H7 (cell line): ENCODE measurements at regions not wholly inside any gene's neighbourhood (a gene's known extent, or its start where the extent isn't known, plus 50 kb on each side); places are given as distances from the start of the nearest gene placed in this dataset.

Source experiments
- DNase-seq: peaks from one replicate; pipeline ENCODE4 v3.0.0; 2012
- H3K27me3 ChIP-seq: 2 replicates; pipeline ENCODE4 v1.6.0; 2011; ENCODE audit warnings: mild to moderate bottlenecking, low read length; ENCODE audit not compliant: control insufficient read depth, insufficient read depth
- H3K36me3 ChIP-seq: replicated peaks from 2 replicates; pipeline ENCODE4 v1.5.1; 2011; ENCODE audit warnings: low read length; ENCODE audit not compliant: control insufficient read depth, insufficient read depth
- H3K4me3 ChIP-seq: 2 replicates; pipeline ENCODE4 v1.5.1; 2011; ENCODE audit warnings: low read depth, mild to moderate bottlenecking, control low read depth, low read length, moderate library complexity; ENCODE audit not compliant: insufficient read depth

GRCh38 chr2:215487002-215487372, 51.1 kb upstream of the FN1 start:
- no peak for DNase-seq
- H3K36me3 ChIP-seq = no peaks in the 10 kb centered on the region
- H3K4me3 ChIP-seq = no peak overlapping the region
- H3K27me3 ChIP-seq = no peaks in the 10 kb centered on the region

DNA sequence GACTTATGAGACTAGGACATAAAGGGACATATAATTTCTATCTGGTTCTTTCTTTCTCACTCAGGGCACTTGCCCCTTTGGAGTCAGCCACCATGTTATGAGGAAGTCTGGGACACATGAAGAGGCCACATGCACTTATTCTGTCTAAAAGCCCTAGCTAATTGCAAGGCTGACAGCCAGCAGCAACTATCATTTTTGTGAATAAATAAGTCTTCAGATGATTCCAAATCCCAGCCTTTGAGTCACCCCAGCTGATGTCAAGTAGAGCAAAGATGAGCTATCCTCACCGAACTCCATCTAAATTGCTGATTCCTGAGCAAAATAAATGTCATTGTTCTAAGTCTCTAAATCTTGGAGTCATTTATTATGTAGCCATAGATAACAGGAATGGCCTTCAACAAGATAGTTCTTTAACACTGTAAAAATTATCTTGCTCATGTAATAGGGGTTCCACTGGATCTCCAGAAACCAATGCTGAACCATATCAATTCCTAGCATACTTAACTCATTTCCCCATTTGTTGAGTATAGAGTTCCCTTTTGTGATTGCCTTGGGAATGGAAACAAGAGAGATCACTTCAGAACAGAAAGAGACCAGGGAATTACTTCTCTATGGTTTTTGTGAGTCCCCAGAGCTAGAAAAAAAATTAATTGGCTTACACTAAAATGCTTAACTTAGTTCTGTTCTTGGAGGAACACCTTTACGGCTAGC, 50.6 kb upstream of the FN1 start:
- Histone ChIP-seq H3K4me3 (no peak overlapping the region), H3K27me3 (no peaks in the 10 kb centered on the region), H3K36me3 (no peaks in the 10 kb centered on the region)
- no peak for DNase-seq
